K562 (cell line): ENCODE measurements at regions not wholly inside any gene's neighbourhood (a gene's known extent, or its start where the extent isn't known, plus 50 kb on each side); places are given as distances from the start of the nearest gene placed in this dataset.

Experiments
- ATAC-seq: fragments of 200-7000 bp; cut with Tn5 transposase; 3 replicates; pipeline ENCODE4 v1.9.1; 2020; ENCODE audit warnings: moderate library complexity
- BruUV-seq: library from RNA; stranded (reverse); fragments of 400-500 nt; replicated peaks from 2 replicates; lab custom pipeline; 2021; lab: Mats Ljungman, UMichigan
- CTCF ChIA-PET: fragments of 300-600 bp; formaldehyde crosslinking; extraction: SDS; loops from one replicate; lab custom pipeline; 2021; ENCODE audit warnings: low intra/inter-chr PET ratio; lab: Yijun Ruan, JAX
- POLR2A ChIA-PET: fragments of 300-600, 350-650 bp; sonication (Branson Sonifier 250); formaldehyde crosslinking; extraction: SDS; loops from one replicate; lab custom pipeline; 2021; ENCODE audit warnings: antibody characterized with exemption, inconsistent platforms; lab: Yijun Ruan, JAX
- DNase-seq, 4 experiments: peaks; one replicate each; pipeline versions ENCODE4 v3.0.0 to v3.0.0-alpha.2; 2011 to 2018; ENCODE audit warnings: low spot score in 3 of 4, mixed read lengths in 3 of 4; ENCODE audit errors: extremely low read depth in 1 of 4
- FAIRE-seq: peaks from 2 replicates; lab custom pipeline; 2011; peaks lifted over from hg19 to GRCh38; lab: Jason Lieb, UNC
- H2AFZ ChIP-seq: 2 replicates; pipeline ENCODE4 v1.6.0; 2011; ENCODE audit warnings: low read depth, low read length, control low read depth, inconsistent platforms
- H3K27ac ChIP-seq: fragments of 200-600 bp; 3 replicates; pipeline ENCODE4 v1.8.0; 2011; ENCODE audit warnings: low read depth, mild to moderate bottlenecking, control low read depth, inconsistent platforms, low read length, moderate library complexity, mixed read lengths; ENCODE audit errors: extremely low read depth
- H3K27me3 ChIP-seq, 2 experiments: fragments of 300-600 bp in 1 of 2; 2 replicates in 1 of 2; 3 replicates in 1 of 2; pipeline versions ENCODE4 v1.6.0 to v1.8.0; 2011; ENCODE audit warnings: inconsistent platforms in 2 of 2, low read length in 2 of 2, mild to moderate bottlenecking in 1 of 2, mixed read lengths in 1 of 2, moderate library complexity in 1 of 2; ENCODE audit not compliant: control insufficient read depth in 2 of 2, insufficient read depth in 2 of 2
- H3K36me3 ChIP-seq: fragments of 300-600 bp; 3 replicates; pipeline ENCODE4 v1.8.0; 2011; ENCODE audit warnings: mild to moderate bottlenecking, low read length, inconsistent platforms; ENCODE audit not compliant: control insufficient read depth, insufficient read depth
- H3K4me1 ChIP-seq, 2 experiments: fragments of 200-600 bp in 1 of 2; replicated peaks in 1 of 2; 2 replicates in 1 of 2; 3 replicates in 1 of 2; pipeline versions ENCODE4 v1.5.1 to v1.8.0; 2011; ENCODE audit warnings: inconsistent platforms in 2 of 2, low read length in 2 of 2, mild to moderate bottlenecking in 1 of 2, mixed read lengths in 1 of 2, moderate library complexity in 1 of 2; ENCODE audit not compliant: control insufficient read depth in 2 of 2, insufficient read depth in 2 of 2
- H3K4me2 ChIP-seq: 2 replicates; pipeline ENCODE4 v1.6.1; 2011; ENCODE audit warnings: low read length, control low read depth, inconsistent platforms, mixed read lengths; ENCODE audit not compliant: insufficient read depth
- H3K4me3 ChIP-seq: fragments of 200-600 bp; sonication (generic), shearing (Covaris generic); 2 replicates; pipeline ENCODE4 v1.5.1; 2016; ENCODE audit warnings: control low read depth, inconsistent platforms
- H3K79me2 ChIP-seq: fragments of 200-600 bp; 3 replicates; pipeline ENCODE4 v1.8.0; 2011; ENCODE audit warnings: low read length, inconsistent platforms; ENCODE audit not compliant: control insufficient read depth, insufficient read depth
- H3K9ac ChIP-seq, 2 experiments: 2 replicates each; pipeline versions ENCODE4 v1.6.0 to v1.6.1; 2011; ENCODE audit warnings: low read depth in 2 of 2, low read length in 2 of 2, control low read depth in 1 of 2, inconsistent platforms in 1 of 2, mild to moderate bottlenecking in 1 of 2, mixed read lengths in 1 of 2; ENCODE audit not compliant: insufficient read depth in 1 of 2
- H3K9me1 ChIP-seq: one replicate; pipeline ENCODE4 v1.6.0; 2011; ENCODE audit warnings: inconsistent platforms, mild to moderate bottlenecking, low read length, moderate library complexity; ENCODE audit not compliant: control insufficient read depth, insufficient read depth
- H3K9me3 ChIP-seq: replicated peaks from 2 replicates; pipeline ENCODE4 v1.5.1; 2011; ENCODE audit warnings: low read depth, low read length, inconsistent platforms; ENCODE audit not compliant: control insufficient read depth, insufficient read depth
- H4K20me1 ChIP-seq: replicated peaks from 2 replicates; pipeline ENCODE4 v1.6.1; 2011; ENCODE audit warnings: low read length, inconsistent platforms, mixed read lengths; ENCODE audit not compliant: control insufficient read depth, insufficient read depth
- GTF2A2 ChIP-seq: IDR thresholded peaks from 2 replicates; pipeline ENCODE4 v1.6.1; 2016; ENCODE audit warnings: mild to moderate bottlenecking, missing genetic modification characterization, missing compliant biosample characterization
- NUFIP1 ChIP-seq: fragments of 450-650 bp; IDR thresholded peaks from 2 replicates; pipeline ENCODE4 v1.6.1; 2018; ENCODE audit not compliant: partially characterized antibody
- RBM34 ChIP-seq: fragments of 200-400 bp; formaldehyde crosslinking; IDR thresholded peaks from 2 replicates; pipeline ENCODE4 v1.6.1; 2018; ENCODE audit warnings: low read length, borderline replicate concordance; ENCODE audit not compliant: insufficient read depth
- WGBS: fragments of 100-300 bp; shearing (Covaris generic); methylation state at CpG from one replicate; pipeline ENCODE4 v1.1.6; 2016; ENCODE audit warnings: low coverage, mixed read lengths; ENCODE audit not compliant: insufficient coverage; ENCODE audit errors: missing lambda C conversion rate; 5-methylcytosine and 5-hydroxymethylcytosine counted together
- in situ Hi-C: fragments of 300-500 bp; cut with MboI; formaldehyde crosslinking; loops from 4 replicates; pipeline ENCODE4 v1.15.0; 2018; ENCODE audit warnings: inconsistent platforms, mixed read lengths
- intact Hi-C: fragments of 100-400 bp; cut with micrococcal nuclease; formaldehyde crosslinking; loops from 2 replicates; pipeline ENCODE4 v1.14.2; 2022
- TF ChIP-seq, protein P1 (sequence below): sonication (generic); formaldehyde crosslinking; IDR thresholded peaks from 2 replicates; pipeline ENCODE4 v1.8.0; 2022; ENCODE audit warnings: missing genetic modification reagents, mild to moderate bottlenecking, moderate library complexity, borderline replicate concordance
- TF ChIP-seq, protein P2 (sequence below): fragments of 150-350 bp; IDR thresholded peaks from 2 replicates; pipeline ENCODE4 v1.6.1; 2014; ENCODE audit warnings: low read depth, mild to moderate bottlenecking, low read length, borderline replicate concordance

DNA sequence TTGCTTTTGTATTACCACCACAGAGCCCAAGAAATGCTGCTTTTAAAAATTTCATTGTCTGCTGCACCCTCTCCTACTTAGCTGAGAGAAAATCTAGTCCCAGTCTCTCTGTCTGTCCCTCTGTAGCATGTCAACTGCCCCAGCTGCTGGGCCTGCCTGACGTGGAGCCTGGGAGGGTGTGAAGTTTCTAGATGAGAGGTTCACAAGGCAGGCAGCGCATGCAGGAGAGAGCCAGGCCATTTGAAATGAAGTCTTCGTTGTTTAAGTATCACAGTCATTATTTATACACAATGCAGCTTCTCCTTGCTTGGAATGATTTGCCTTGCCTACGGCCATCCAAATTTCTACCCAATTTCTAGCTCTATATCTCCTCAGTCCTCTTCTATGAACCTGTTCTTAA, 306.8 kb upstream of the PLXNA2 start:
- WGBS: 0% methylated on average over 4 of the region's 4 CpGs
- in situ Hi-C loops: no loop called here
- ChIA-PET CTCF (no interaction called here), POLR2A (no interaction called here)
- intact Hi-C loops: no loop called here
- no peak for ATAC-seq
- no TSS peak for BruUV-seq
- Histone ChIP-seq H3K9ac (no peak overlapping the region), H3K9me3 (no peaks in the 10 kb centered on the region), H3K27me3 (no peaks in the 10 kb centered on the region), H4K20me1 (no peaks in the 10 kb centered on the region), H3K36me3 (no peaks in the 10 kb centered on the region), H3K27ac (no peak overlapping the region), H3K4me2 (no peak overlapping the region), H3K4me1 (no peaks in the 10 kb centered on the region), H2AFZ (no peak overlapping the region), H3K79me2 (no peaks in the 10 kb centered on the region), H3K4me3 (no peak overlapping the region), H3K9me1 (no peaks in the 10 kb centered on the region)
- no peak for DNase-seq
- no peak for FAIRE-seq
- TF ChIP-seq, protein P1, sequence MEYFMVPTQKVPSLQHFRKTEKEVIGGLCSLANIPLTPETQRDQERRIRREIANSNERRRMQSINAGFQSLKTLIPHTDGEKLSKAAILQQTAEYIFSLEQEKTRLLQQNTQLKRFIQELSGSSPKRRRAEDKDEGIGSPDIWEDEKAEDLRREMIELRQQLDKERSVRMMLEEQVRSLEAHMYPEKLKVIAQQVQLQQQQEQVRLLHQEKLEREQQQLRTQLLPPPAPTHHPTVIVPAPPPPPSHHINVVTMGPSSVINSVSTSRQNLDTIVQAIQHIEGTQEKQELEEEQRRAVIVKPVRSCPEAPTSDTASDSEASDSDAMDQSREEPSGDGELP: no peak
- no peak for TF ChIP-seq GTF2A2 (tag)
- no peak for TF ChIP-seq RBM34
- TF ChIP-seq, protein P2, sequence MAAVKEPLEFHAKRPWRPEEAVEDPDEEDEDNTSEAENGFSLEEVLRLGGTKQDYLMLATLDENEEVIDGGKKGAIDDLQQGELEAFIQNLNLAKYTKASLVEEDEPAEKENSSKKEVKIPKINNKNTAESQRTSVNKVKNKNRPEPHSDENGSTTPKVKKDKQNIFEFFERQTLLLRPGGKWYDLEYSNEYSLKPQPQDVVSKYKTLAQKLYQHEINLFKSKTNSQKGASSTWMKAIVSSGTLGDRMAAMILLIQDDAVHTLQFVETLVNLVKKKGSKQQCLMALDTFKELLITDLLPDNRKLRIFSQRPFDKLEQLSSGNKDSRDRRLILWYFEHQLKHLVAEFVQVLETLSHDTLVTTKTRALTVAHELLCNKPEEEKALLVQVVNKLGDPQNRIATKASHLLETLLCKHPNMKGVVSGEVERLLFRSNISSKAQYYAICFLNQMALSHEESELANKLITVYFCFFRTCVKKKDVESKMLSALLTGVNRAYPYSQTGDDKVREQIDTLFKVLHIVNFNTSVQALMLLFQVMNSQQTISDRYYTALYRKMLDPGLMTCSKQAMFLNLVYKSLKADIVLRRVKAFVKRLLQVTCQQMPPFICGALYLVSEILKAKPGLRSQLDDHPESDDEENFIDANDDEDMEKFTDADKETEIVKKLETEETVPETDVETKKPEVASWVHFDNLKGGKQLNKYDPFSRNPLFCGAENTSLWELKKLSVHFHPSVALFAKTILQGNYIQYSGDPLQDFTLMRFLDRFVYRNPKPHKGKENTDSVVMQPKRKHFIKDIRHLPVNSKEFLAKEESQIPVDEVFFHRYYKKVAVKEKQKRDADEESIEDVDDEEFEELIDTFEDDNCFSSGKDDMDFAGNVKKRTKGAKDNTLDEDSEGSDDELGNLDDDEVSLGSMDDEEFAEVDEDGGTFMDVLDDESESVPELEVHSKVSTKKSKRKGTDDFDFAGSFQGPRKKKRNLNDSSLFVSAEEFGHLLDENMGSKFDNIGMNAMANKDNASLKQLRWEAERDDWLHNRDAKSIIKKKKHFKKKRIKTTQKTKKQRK: no peak
- TF ChIP-seq NUFIP1: no peak
